ENCODE measurements at regions not wholly inside any gene's neighbourhood (a gene's known extent, or its start where the extent isn't known, plus 50 kb on each side); places are given as distances from the start of the nearest gene placed in this dataset.
"Not testable (repeated sequence)": the region's sequence is repeated elsewhere in the genome, so short reads cannot be mapped to it uniquely, and the experiment has no call there.

- no peak for DNase-seq
Measured at GRCh38 chr11:109480251-109480650, 58.3 kb downstream of the C11orf87 start.

- no peak for DNase-seq
Measured at GRCh38 chr11:109486129-109486528, 64.1 kb downstream of the C11orf87 start.

- no peak for DNase-seq
Measured at GRCh38 chr11:109490953-109491635, 69.1 kb downstream of the C11orf87 start.

GRCh38 chr11:109506115-109506514 is 84.1 kb downstream of the C11orf87 start:
- DNase-seq: no peak

GRCh38 chr11:109507331-109507730 is 85.3 kb downstream of the C11orf87 start:
- DNase-seq: no peak

GRCh38 chr11:109507836-109508561 is 86.0 kb downstream of the C11orf87 start:
- no peak for DNase-seq

GRCh38 chr11:109508943-109509342 is 87.0 kb downstream of the C11orf87 start:
- DNase-seq: no peak

- DNase-seq: no peak
Measured at GRCh38 chr11:109510316-109510715, 88.3 kb downstream of the C11orf87 start.

GRCh38 chr11:109511598-109511997 is 89.6 kb downstream of the C11orf87 start:
- DNase-seq: no peak

- DNase-seq: no peak
Measured at GRCh38 chr11:109512249-109512648, 90.3 kb downstream of the C11orf87 start.

GRCh38 chr11:109512680-109513079 is 90.7 kb downstream of the C11orf87 start:
- no peak for DNase-seq

- no peak for DNase-seq
Measured at GRCh38 chr11:109514313-109515018, 92.5 kb downstream of the C11orf87 start.

GRCh38 chr11:109519253-109519652 is 97.3 kb downstream of the C11orf87 start:
- DNase-seq: no peak

- no peak for DNase-seq
Measured at GRCh38 chr11:109521571-109522086, 99.6 kb downstream of the C11orf87 start.

GRCh38 chr11:109522116-109522755 is 100.2 kb downstream of the C11orf87 start:
- DNase-seq: no peak

- not testable (repeated sequence) for DNase-seq
Measured at GRCh38 chr11:109525636-109526035, 103.6 kb downstream of the C11orf87 start.

- DNase-seq: no peak
Measured at GRCh38 chr11:109526061-109526460, 104.1 kb downstream of the C11orf87 start.

- no peak for DNase-seq
Measured at GRCh38 chr11:109526931-109527330, 104.9 kb downstream of the C11orf87 start.

GRCh38 chr11:109527496-109527895 is 105.5 kb downstream of the C11orf87 start:
- no peak for DNase-seq

- no peak for DNase-seq
Measured at GRCh38 chr11:109547356-109548027, 125.5 kb downstream of the C11orf87 start.

- DNase-seq: no peak
Measured at GRCh38 chr11:109552376-109552775, 130.4 kb downstream of the C11orf87 start.

GRCh38 chr11:109553284-109553683 is 131.3 kb downstream of the C11orf87 start:
- no peak for DNase-seq

GRCh38 chr11:109554951-109555350 is 133.0 kb downstream of the C11orf87 start:
- no peak for DNase-seq

Measured in CD4-positive, alpha-beta T cell treated with Interleukin-4 for 4 hours (primary cell).